ENCODE measurements at regions not wholly inside any gene's neighbourhood (a gene's known extent, or its start where the extent isn't known, plus 50 kb on each side); places are given as distances from the start of the nearest gene placed in this dataset.

GRCh38 chr7:48780862-48781261 lies 143.5 kb upstream of the CDC14C start:
- ATAC-seq (ENCODE audit: low read depth), result no peak
- TF ChIP-seq CTCF (IDR thresholded peaks at IDR 0.05; ENCODE audit: poor library complexity, severe bottlenecking), result no peak
- H3K27ac ChIP-seq (ENCODE audit: poor library complexity, severe bottlenecking), result no peak overlapping the region
- no peaks in the 10 kb centered on the region for H3K9me3 ChIP-seq (ENCODE audit: severe bottlenecking)
- DNase-seq (ENCODE audit: low spot score), result no peak
- H3K27me3 ChIP-seq (ENCODE audit: insufficient read depth, poor library complexity, severe bottlenecking), result peaks cover 3% of the 10 kb centered on the region
- H3K4me3 ChIP-seq (ENCODE audit: severe bottlenecking), result no peak overlapping the region
- H3K4me1 ChIP-seq (ENCODE audit: insufficient read depth, poor library complexity, severe bottlenecking), result no peaks in the 10 kb centered on the region
- no peaks in the 10 kb centered on the region for H3K36me3 ChIP-seq (ENCODE audit: low read depth)

- ATAC-seq (ENCODE audit: low read depth), result peak; percentile 50; the same call in 1 of the 3 replicates
- Histone ChIP-seq H3K4me1 (ENCODE audit: insufficient read depth, poor library complexity, severe bottlenecking) (no peaks in the 10 kb centered on the region), H3K27me3 (ENCODE audit: insufficient read depth, poor library complexity, severe bottlenecking) (peaks cover 3% of the 10 kb centered on the region), H3K9me3 (ENCODE audit: severe bottlenecking) (no peaks in the 10 kb centered on the region), H3K27ac (ENCODE audit: poor library complexity, severe bottlenecking) (no peak overlapping the region), H3K36me3 (ENCODE audit: low read depth) (no peaks in the 10 kb centered on the region), H3K4me3 (ENCODE audit: severe bottlenecking) (no peak overlapping the region)
- no peak for DNase-seq (ENCODE audit: low spot score)
- TF ChIP-seq CTCF (IDR thresholded peaks at IDR 0.05; ENCODE audit: poor library complexity, severe bottlenecking), result no peak
Observed at GRCh38 chr7:48781752-48782151, 142.6 kb upstream of the CDC14C start.

GRCh38 chr7:48782511-48782910 lies 141.8 kb upstream of the CDC14C start:
- no peaks in the 10 kb centered on the region for H3K36me3 ChIP-seq (ENCODE audit: low read depth)
- no peak for DNase-seq (ENCODE audit: low spot score)
- no peak overlapping the region for H3K27ac ChIP-seq (ENCODE audit: poor library complexity, severe bottlenecking)
- ATAC-seq (ENCODE audit: low read depth), result no peak
- H3K4me3 ChIP-seq (ENCODE audit: severe bottlenecking), result no peak overlapping the region
- TF ChIP-seq CTCF (IDR thresholded peaks at IDR 0.05; ENCODE audit: poor library complexity, severe bottlenecking), result no peak
- H3K27me3 ChIP-seq (ENCODE audit: insufficient read depth, poor library complexity, severe bottlenecking), result peaks cover 3% of the 10 kb centered on the region
- H3K9me3 ChIP-seq (ENCODE audit: severe bottlenecking), result no peaks in the 10 kb centered on the region
- H3K4me1 ChIP-seq (ENCODE audit: insufficient read depth, poor library complexity, severe bottlenecking), result no peaks in the 10 kb centered on the region

- Histone ChIP-seq H3K4me1 (ENCODE audit: insufficient read depth, poor library complexity, severe bottlenecking) (no peaks in the 10 kb centered on the region), H3K27ac (ENCODE audit: poor library complexity, severe bottlenecking) (no peak overlapping the region), H3K4me3 (ENCODE audit: severe bottlenecking) (no peak overlapping the region), H3K9me3 (ENCODE audit: severe bottlenecking) (no peaks in the 10 kb centered on the region), H3K27me3 (ENCODE audit: insufficient read depth, poor library complexity, severe bottlenecking) (no peaks in the 10 kb centered on the region), H3K36me3 (ENCODE audit: low read depth) (no peaks in the 10 kb centered on the region)
- ATAC-seq (ENCODE audit: low read depth) (no peak), DNase-seq (ENCODE audit: low spot score) (no peak)
- no peak for TF ChIP-seq CTCF (IDR thresholded peaks at IDR 0.05; ENCODE audit: poor library complexity, severe bottlenecking)
Observed at GRCh38 chr7:48786951-48787350, 137.4 kb upstream of the CDC14C start.

GRCh38 chr7:48803250-48803649 lies 121.1 kb upstream of the CDC14C start:
- peaks cover 54% of the 10 kb centered on the region for H3K27me3 ChIP-seq (ENCODE audit: insufficient read depth, poor library complexity, severe bottlenecking)
- no peaks in the 10 kb centered on the region for H3K36me3 ChIP-seq (ENCODE audit: low read depth)
- no peaks in the 10 kb centered on the region for H3K4me1 ChIP-seq (ENCODE audit: insufficient read depth, poor library complexity, severe bottlenecking)
- DNase-seq (ENCODE audit: low spot score) (no peak), ATAC-seq (ENCODE audit: low read depth) (no peak)
- no peak overlapping the region for H3K27ac ChIP-seq (ENCODE audit: poor library complexity, severe bottlenecking)
- no peak overlapping the region for H3K4me3 ChIP-seq (ENCODE audit: severe bottlenecking)
- H3K9me3 ChIP-seq (ENCODE audit: severe bottlenecking), result no peaks in the 10 kb centered on the region
- TF ChIP-seq CTCF (IDR thresholded peaks at IDR 0.05; ENCODE audit: poor library complexity, severe bottlenecking), result no peak
